Epithelial cell of esophagus (primary cell): ENCODE measurements at regions not wholly inside any gene's neighbourhood (a gene's known extent, or its start where the extent isn't known, plus 50 kb on each side); places are given as distances from the start of the nearest gene placed in this dataset.

ENCODE experiments used
- DNase-seq: peaks from one replicate; pipeline ENCODE4 v3.0.0; 2010; ENCODE audit warnings: low read depth
- H3K4me3 ChIP-seq: 2 replicates; pipeline ENCODE4 v1.5.1; 2011; ENCODE audit warnings: mild to moderate bottlenecking, low read length, control low read depth
- TF ChIP-seq, protein P1 (sequence below): IDR thresholded peaks from 2 replicates; pipeline ENCODE4 v1.5.1; 2011; ENCODE audit warnings: low read depth, mild to moderate bottlenecking, low read length, control low read depth, inconsistent platforms; ENCODE audit not compliant: insufficient read depth; ENCODE audit errors: missing control alignments

- no peak for DNase-seq
- TF ChIP-seq, protein P1, sequence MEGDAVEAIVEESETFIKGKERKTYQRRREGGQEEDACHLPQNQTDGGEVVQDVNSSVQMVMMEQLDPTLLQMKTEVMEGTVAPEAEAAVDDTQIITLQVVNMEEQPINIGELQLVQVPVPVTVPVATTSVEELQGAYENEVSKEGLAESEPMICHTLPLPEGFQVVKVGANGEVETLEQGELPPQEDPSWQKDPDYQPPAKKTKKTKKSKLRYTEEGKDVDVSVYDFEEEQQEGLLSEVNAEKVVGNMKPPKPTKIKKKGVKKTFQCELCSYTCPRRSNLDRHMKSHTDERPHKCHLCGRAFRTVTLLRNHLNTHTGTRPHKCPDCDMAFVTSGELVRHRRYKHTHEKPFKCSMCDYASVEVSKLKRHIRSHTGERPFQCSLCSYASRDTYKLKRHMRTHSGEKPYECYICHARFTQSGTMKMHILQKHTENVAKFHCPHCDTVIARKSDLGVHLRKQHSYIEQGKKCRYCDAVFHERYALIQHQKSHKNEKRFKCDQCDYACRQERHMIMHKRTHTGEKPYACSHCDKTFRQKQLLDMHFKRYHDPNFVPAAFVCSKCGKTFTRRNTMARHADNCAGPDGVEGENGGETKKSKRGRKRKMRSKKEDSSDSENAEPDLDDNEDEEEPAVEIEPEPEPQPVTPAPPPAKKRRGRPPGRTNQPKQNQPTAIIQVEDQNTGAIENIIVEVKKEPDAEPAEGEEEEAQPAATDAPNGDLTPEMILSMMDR: no peak
- no peak overlapping the region for H3K4me3 ChIP-seq
These were observed 635.6 kb upstream of the NEGR1 start for GRCh38 chr1:72917920-72918319.

- no peak overlapping the region for H3K4me3 ChIP-seq
- TF ChIP-seq, protein P1: no peak
- no peak for DNase-seq
These were observed 633.2 kb upstream of the NEGR1 start for GRCh38 chr1:72915581-72915980.

GRCh38 chr1:72911656-72912055, 629.3 kb upstream of the NEGR1 start:
- TF ChIP-seq, protein P1: no peak
- DNase-seq: no peak
- no peak overlapping the region for H3K4me3 ChIP-seq

DNA sequence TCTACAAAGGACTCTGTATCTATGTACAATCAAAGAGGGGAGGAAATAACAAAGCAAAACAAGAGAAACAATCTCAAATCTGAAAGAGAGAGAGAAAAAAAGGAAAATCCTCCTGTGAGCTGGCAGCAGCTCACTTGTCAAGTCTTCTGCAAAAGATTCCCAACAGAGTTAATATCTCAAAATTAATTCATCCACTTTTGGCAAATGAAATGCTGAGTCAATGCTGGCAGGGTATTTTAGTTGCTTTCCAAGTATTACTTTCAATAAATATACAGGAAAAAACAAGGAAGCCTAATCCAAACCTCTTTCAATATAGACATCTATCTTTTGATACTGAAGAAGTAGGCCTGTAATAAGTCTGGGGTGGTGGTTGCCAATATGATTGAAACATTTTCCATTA, 613.9 kb upstream of the NEGR1 start:
- TF ChIP-seq, protein P1: no peak
- no peak for DNase-seq
- no peak overlapping the region for H3K4me3 ChIP-seq

- no peak overlapping the region for H3K4me3 ChIP-seq
- DNase-seq: peak; percentile 48
- TF ChIP-seq, protein P1: no peak
These were observed 610.1 kb upstream of the NEGR1 start for GRCh38 chr1:72892461-72892860.

DNA sequence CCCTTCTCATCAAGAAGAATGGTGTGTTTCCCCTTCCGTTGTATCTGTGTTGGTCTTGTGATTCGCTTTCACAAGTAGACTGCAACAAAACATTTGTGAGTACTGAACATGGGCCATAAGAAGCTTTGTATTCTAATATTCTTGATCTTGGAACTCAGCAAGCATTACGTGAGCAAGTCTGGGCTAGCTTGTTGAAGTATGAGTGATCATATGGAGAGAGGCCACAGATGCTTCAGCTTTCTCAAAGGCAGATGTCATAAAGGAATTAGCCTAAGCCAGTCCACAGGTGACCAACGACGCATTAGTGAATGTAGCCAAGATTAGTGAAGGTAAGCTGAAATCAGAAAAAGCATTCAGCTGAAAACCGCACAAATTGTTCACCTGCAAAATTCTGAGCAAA, 609.6 kb upstream of the NEGR1 start:
- DNase-seq: peak; percentile 73
- H3K4me3 ChIP-seq: no peak overlapping the region
- TF ChIP-seq, protein P1: no peak

DNA sequence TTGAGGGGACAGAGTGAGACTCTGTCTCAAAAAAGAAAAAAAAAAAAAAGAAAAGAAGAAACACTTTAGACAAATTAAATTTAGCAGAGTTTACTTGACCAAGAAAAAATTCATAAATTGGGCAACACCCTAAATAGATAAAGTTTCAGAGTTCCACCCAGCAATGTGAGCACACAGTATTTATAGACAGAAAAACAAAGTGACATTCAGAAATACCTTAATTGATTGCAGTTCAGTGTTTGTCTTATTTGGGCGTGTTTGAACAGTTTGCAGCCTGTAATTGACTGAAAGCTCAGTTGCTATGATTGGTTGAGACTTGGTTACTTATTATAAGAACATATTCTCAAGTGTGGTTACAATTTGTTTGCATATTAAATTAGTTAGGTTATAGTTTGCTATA, 603.5 kb upstream of the NEGR1 start:
- DNase-seq: no peak
- no peak overlapping the region for H3K4me3 ChIP-seq
- TF ChIP-seq, protein P1: no peak
